ENCODE measurements at regions not wholly inside any gene's neighbourhood (a gene's known extent, or its start where the extent isn't known, plus 50 kb on each side); places are given as distances from the start of the nearest gene placed in this dataset.

DNA sequence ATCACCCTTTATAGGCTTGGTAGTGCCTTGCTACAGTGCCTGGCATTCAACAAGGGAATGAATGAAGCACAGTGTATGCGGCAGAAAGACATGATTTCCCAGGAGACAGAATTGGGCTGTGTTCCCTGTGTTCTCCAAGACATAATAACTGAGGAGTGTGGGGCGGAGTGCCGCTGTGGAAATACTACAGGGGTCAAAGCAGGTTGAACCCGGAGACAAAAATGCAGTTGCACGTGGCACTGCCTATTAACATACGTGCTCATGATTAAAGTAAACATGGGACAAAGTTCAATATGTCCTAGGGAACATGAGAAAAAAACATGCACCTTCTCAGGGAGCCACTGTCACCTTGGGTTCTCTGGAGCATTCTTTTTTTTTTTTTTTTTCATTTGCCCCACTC is 820.8 kb downstream of the RPA4 start:
- Histone ChIP-seq H3K9me3 (ENCODE audit: control insufficient read depth in 2 of 2, low read length in 2 of 2) (no peaks in the 10 kb centered on the region), H3K27me3 (ENCODE audit: control insufficient read depth in 2 of 2, insufficient read depth in 2 of 2, low read length in 2 of 2) (peaks cover 0 to 2% of the 10 kb centered on the region in 2 donors), H3K27ac (ENCODE audit: low read depth in 2 of 2, low read length in 2 of 2) (no peak overlapping the region), H3K9ac (ENCODE audit: low read depth in 1 of 2, low read length in 2 of 2) (no peak overlapping the region), H3K4me3 (ENCODE audit: low read length in 2 of 2) (no peak overlapping the region), H3K4me1 (ENCODE audit: control insufficient read depth in 2 of 2, insufficient read depth in 2 of 2, low read length in 2 of 2) (no peaks in the 10 kb centered on the region), H3K36me3 (ENCODE audit: control insufficient read depth in 2 of 2, insufficient read depth in 2 of 2, low read length in 2 of 2) (no peaks in the 10 kb centered on the region)

DNA sequence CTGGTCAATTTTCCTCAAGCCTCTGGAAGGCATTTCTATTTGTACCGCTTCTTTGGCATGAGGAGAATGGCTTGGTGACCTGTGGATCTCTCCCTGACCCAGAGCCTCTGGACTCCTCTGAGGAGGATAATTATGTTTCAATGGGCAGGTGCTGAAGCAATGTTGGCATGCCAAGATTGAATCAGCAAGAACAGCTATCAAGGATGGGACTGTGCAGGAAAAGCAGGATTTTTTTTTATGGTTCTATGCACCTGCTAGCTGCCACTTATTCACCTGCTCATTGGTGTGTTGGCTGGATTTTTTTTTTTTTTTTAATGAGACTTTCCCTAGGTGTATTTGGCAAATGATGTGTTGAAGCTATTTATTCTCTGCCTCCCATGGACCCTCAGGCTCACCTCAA is 821.2 kb downstream of the RPA4 start:
- no peak overlapping the region for H3K4me3 ChIP-seq (ENCODE audit: low read length in 2 of 2)
- peaks cover 0 to 2% of the 10 kb centered on the region in 2 donors for H3K27me3 ChIP-seq (ENCODE audit: control insufficient read depth in 2 of 2, insufficient read depth in 2 of 2, low read length in 2 of 2)
- no peaks in the 10 kb centered on the region for H3K4me1 ChIP-seq (ENCODE audit: control insufficient read depth in 2 of 2, insufficient read depth in 2 of 2, low read length in 2 of 2)
- H3K9me3 ChIP-seq (ENCODE audit: control insufficient read depth in 2 of 2, low read length in 2 of 2) = no peaks in the 10 kb centered on the region
- H3K9ac ChIP-seq (ENCODE audit: low read depth in 1 of 2, low read length in 2 of 2) = no peak overlapping the region
- H3K27ac ChIP-seq (ENCODE audit: low read depth in 2 of 2, low read length in 2 of 2) = no peak overlapping the region
- no peaks in the 10 kb centered on the region for H3K36me3 ChIP-seq (ENCODE audit: control insufficient read depth in 2 of 2, insufficient read depth in 2 of 2, low read length in 2 of 2)

DNA sequence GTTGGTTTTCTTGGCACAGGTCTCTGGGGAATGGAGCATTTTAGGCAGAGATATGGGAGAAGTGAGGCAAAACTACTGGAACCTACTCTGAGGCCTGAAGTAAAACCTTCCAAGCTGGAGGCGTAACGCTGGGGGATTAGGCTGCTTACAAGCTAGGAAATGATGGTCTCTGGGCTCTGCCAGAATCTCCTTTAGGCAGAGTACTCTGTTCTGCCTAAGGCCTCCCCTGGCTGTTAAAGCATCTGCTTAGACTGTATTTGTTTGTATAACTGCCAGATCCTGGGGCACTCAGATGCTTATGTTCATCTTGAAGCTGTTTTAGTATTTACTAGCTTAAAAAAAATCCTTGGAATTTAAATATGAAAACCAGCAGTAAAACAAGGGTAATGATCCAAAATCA is 822.2 kb downstream of the RPA4 start:
- Histone ChIP-seq H3K9ac (ENCODE audit: low read depth in 1 of 2, low read length in 2 of 2) (no peak overlapping the region), H3K9me3 (ENCODE audit: control insufficient read depth in 2 of 2, low read length in 2 of 2) (no peaks in the 10 kb centered on the region), H3K27me3 (ENCODE audit: control insufficient read depth in 2 of 2, insufficient read depth in 2 of 2, low read length in 2 of 2) (peaks cover 0 to 2% of the 10 kb centered on the region in 2 donors), H3K27ac (ENCODE audit: low read depth in 2 of 2, low read length in 2 of 2) (no peak overlapping the region), H3K4me3 (ENCODE audit: low read length in 2 of 2) (no peak overlapping the region), H3K4me1 (ENCODE audit: control insufficient read depth in 2 of 2, insufficient read depth in 2 of 2, low read length in 2 of 2) (no peaks in the 10 kb centered on the region), H3K36me3 (ENCODE audit: control insufficient read depth in 2 of 2, insufficient read depth in 2 of 2, low read length in 2 of 2) (no peaks in the 10 kb centered on the region)

DNA sequence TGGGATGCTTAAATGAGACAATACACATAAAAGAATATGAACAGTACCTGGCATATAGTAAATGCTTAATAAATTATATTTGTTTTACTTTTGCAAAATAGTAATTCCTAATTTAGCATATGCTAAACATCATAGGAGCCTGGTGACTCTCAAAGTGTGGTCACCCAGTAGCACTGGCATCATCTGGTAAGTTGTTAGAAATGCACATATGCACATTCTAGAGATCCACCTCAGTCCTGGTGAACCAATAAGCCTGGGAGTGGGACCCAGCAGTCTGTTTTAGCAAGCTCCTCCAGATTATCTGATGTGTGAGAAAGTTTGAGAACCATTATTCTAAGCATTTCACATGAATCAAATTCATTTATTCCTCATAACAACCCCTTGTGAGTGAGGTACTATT is 830.4 kb downstream of the RPA4 start:
- Histone ChIP-seq H3K27ac (ENCODE audit: low read depth in 2 of 2, low read length in 2 of 2) (no peak overlapping the region), H3K4me1 (ENCODE audit: control insufficient read depth in 2 of 2, insufficient read depth in 2 of 2, low read length in 2 of 2) (no peaks in the 10 kb centered on the region), H3K9ac (ENCODE audit: low read depth in 1 of 2, low read length in 2 of 2) (no peak overlapping the region), H3K9me3 (ENCODE audit: control insufficient read depth in 2 of 2, low read length in 2 of 2) (no peaks in the 10 kb centered on the region), H3K36me3 (ENCODE audit: control insufficient read depth in 2 of 2, insufficient read depth in 2 of 2, low read length in 2 of 2) (no peaks in the 10 kb centered on the region), H3K27me3 (ENCODE audit: control insufficient read depth in 2 of 2, insufficient read depth in 2 of 2, low read length in 2 of 2) (no peaks in the 10 kb centered on the region), H3K4me3 (ENCODE audit: low read length in 2 of 2) (no peak overlapping the region)

DNA sequence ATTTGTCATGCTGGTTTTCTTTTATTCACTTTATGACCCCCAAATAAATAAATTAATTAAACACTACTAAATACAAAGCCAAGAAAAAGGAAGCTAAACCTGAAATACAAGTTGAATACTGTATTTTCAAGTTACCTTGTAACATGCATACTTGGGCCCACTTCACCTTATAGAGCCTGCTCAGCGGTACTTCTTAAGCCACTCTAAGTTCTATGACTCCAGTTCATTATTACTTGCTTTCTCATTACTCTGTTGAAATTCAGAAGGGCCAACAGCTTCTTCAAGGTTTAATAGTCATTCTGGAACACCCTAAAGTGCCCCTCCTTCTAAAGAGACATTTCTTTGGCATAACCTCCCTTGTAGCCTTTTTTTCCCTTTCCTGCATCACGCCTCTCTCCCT is 844.5 kb downstream of the RPA4 start:
- Histone ChIP-seq H3K36me3 (ENCODE audit: control insufficient read depth in 2 of 2, insufficient read depth in 2 of 2, low read length in 2 of 2) (no peaks in the 10 kb centered on the region), H3K9me3 (ENCODE audit: control insufficient read depth in 2 of 2, low read length in 2 of 2) (no peaks in the 10 kb centered on the region), H3K9ac (ENCODE audit: low read depth in 1 of 2, low read length in 2 of 2) (no peak overlapping the region), H3K4me1 (ENCODE audit: control insufficient read depth in 2 of 2, insufficient read depth in 2 of 2, low read length in 2 of 2) (no peaks in the 10 kb centered on the region), H3K27ac (ENCODE audit: low read depth in 2 of 2, low read length in 2 of 2) (no peak overlapping the region), H3K4me3 (ENCODE audit: low read length in 2 of 2) (no peak overlapping the region), H3K27me3 (ENCODE audit: control insufficient read depth in 2 of 2, insufficient read depth in 2 of 2, low read length in 2 of 2) (no peaks in the 10 kb centered on the region)

DNA sequence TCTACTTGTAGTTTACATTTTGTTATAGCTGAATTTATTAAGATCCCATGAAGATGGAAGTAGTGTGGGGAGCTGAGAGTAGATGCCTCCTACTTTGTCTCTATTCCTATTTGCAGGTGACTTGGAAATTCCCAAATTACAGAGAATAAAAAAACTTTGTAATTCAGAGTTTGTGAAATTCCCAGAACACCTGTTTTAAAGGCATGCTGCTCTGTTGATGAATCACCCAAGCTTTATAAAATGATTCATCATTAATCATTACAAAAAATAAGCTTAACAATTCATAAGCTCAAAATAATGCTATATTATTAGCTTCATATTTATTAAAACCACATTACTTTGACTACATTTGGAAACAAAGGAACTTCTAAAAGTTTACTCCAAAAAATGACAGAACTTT is 856.3 kb downstream of the RPA4 start:
- Histone ChIP-seq H3K9me3 (ENCODE audit: control insufficient read depth in 2 of 2, low read length in 2 of 2) (no peaks in the 10 kb centered on the region), H3K9ac (ENCODE audit: low read depth in 1 of 2, low read length in 2 of 2) (no peak overlapping the region), H3K27ac (ENCODE audit: low read depth in 2 of 2, low read length in 2 of 2) (no peak overlapping the region), H3K27me3 (ENCODE audit: control insufficient read depth in 2 of 2, insufficient read depth in 2 of 2, low read length in 2 of 2) (no peaks in the 10 kb centered on the region), H3K4me1 (ENCODE audit: control insufficient read depth in 2 of 2, insufficient read depth in 2 of 2, low read length in 2 of 2) (no peaks in the 10 kb centered on the region), H3K4me3 (ENCODE audit: low read length in 2 of 2) (no peak overlapping the region), H3K36me3 (ENCODE audit: control insufficient read depth in 2 of 2, insufficient read depth in 2 of 2, low read length in 2 of 2) (no peaks in the 10 kb centered on the region)

DNA sequence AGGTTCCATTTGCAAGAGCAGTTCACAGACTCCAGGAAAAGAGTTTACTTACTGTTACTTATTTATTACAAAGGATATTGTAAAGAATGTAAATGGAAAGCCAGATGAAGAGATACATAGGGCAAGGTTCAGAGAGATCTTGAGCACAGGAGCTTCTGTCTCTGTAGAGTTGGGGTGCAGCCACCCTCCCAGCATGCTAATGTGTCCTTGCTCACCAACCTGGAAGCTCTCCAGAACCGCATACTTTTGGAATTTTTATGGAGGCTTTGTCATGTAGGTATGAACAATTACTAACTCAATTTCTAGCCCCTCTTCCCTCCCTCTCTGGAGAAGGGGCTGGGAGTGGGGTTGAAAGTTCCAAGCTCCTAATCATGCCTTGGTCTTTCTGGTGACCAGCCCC is 857.2 kb downstream of the RPA4 start:
- no peak overlapping the region for H3K4me3 ChIP-seq (ENCODE audit: low read length in 2 of 2)
- H3K36me3 ChIP-seq (ENCODE audit: control insufficient read depth in 2 of 2, insufficient read depth in 2 of 2, low read length in 2 of 2) = no peaks in the 10 kb centered on the region
- no peaks in the 10 kb centered on the region for H3K27me3 ChIP-seq (ENCODE audit: control insufficient read depth in 2 of 2, insufficient read depth in 2 of 2, low read length in 2 of 2)
- H3K4me1 ChIP-seq (ENCODE audit: control insufficient read depth in 2 of 2, insufficient read depth in 2 of 2, low read length in 2 of 2) = no peaks in the 10 kb centered on the region
- H3K27ac ChIP-seq (ENCODE audit: low read depth in 2 of 2, low read length in 2 of 2) = no peak overlapping the region
- H3K9me3 ChIP-seq (ENCODE audit: control insufficient read depth in 2 of 2, low read length in 2 of 2) = no peaks in the 10 kb centered on the region
- H3K9ac ChIP-seq (ENCODE audit: low read depth in 1 of 2, low read length in 2 of 2) = no peak overlapping the region

DNA sequence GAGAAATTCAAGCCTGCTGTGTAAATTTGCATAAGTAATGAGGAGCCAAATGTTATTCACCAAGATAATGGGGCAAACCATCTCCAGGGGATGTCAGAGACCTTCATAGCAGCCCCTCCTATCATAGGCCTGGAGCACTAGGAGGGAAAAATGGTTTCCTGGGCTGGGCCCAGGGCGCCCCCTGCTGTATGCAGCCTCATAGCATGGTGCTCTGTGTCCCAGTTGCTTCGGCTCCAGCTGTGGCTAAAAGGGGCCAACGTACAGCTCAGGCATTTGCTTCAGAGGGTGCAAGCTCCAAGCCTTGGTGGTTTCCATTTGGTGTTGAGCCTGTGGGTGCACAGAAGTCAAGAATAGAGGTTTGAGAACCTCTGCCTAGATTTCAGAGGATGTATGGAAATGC is 859.3 kb downstream of the RPA4 start:
- Histone ChIP-seq H3K4me1 (ENCODE audit: control insufficient read depth in 2 of 2, insufficient read depth in 2 of 2, low read length in 2 of 2) (no peaks in the 10 kb centered on the region), H3K9ac (ENCODE audit: low read depth in 1 of 2, low read length in 2 of 2) (no peak overlapping the region), H3K27ac (ENCODE audit: low read depth in 2 of 2, low read length in 2 of 2) (no peak overlapping the region), H3K27me3 (ENCODE audit: control insufficient read depth in 2 of 2, insufficient read depth in 2 of 2, low read length in 2 of 2) (no peaks in the 10 kb centered on the region), H3K9me3 (ENCODE audit: control insufficient read depth in 2 of 2, low read length in 2 of 2) (no peaks in the 10 kb centered on the region), H3K36me3 (ENCODE audit: control insufficient read depth in 2 of 2, insufficient read depth in 2 of 2, low read length in 2 of 2) (no peaks in the 10 kb centered on the region), H3K4me3 (ENCODE audit: low read length in 2 of 2) (no peak overlapping the region)

DNA sequence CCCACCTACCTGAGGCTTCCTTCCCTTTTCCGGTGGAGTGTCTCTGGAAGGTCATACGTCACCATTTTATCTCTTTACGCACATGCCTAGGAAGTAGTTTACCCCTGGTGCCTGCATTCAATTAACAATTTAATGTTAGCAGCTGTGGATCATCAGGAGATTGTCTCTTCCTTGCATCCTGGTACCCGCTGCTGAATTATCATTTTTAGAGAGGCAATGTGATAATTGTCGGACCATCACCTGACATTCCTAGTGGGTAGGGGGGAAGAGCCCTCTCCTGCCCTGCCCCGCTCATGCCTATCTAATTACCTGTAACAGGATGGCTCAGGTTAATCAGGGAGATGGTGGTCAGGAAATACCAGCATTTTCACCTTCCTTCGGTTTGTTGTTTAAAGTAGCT is 863.6 kb downstream of the RPA4 start:
- H3K36me3 ChIP-seq (ENCODE audit: control insufficient read depth in 2 of 2, insufficient read depth in 2 of 2, low read length in 2 of 2) = no peaks in the 10 kb centered on the region
- no peaks in the 10 kb centered on the region for H3K4me1 ChIP-seq (ENCODE audit: control insufficient read depth in 2 of 2, insufficient read depth in 2 of 2, low read length in 2 of 2)
- no peaks in the 10 kb centered on the region for H3K27me3 ChIP-seq (ENCODE audit: control insufficient read depth in 2 of 2, insufficient read depth in 2 of 2, low read length in 2 of 2)
- peaks cover 0 to 2% of the 10 kb centered on the region in 2 donors for H3K9me3 ChIP-seq (ENCODE audit: control insufficient read depth in 2 of 2, low read length in 2 of 2)
- no peak overlapping the region for H3K27ac ChIP-seq (ENCODE audit: low read depth in 2 of 2, low read length in 2 of 2)
- H3K4me3 ChIP-seq (ENCODE audit: low read length in 2 of 2) = no peak overlapping the region
- H3K9ac ChIP-seq (ENCODE audit: low read depth in 1 of 2, low read length in 2 of 2) = no peak overlapping the region

DNA sequence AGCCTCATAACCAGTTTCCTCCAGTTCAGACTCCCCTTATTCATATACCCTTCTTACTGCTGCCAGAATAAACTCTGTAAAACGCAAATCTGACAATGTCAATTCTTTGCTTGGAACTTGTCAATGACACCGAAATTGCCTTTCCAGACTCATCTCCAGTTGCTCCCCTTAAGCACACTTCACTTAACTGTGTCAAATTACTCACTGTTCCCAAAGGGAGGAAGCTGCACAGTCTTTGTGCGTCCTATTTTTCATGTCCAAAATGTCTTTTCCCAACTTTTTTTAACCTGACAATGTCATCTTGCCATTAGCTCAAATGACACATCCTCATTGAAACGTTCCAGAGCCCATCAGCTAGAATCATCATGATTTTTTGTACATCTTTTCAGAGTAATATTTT is 867.3 kb downstream of the RPA4 start:
- H3K9me3 ChIP-seq (ENCODE audit: control insufficient read depth in 2 of 2, low read length in 2 of 2) = peaks cover 0 to 2% of the 10 kb centered on the region in 2 donors
- H3K9ac ChIP-seq (ENCODE audit: low read depth in 1 of 2, low read length in 2 of 2) = no peak overlapping the region
- no peaks in the 10 kb centered on the region for H3K4me1 ChIP-seq (ENCODE audit: control insufficient read depth in 2 of 2, insufficient read depth in 2 of 2, low read length in 2 of 2)
- no peak overlapping the region for H3K4me3 ChIP-seq (ENCODE audit: low read length in 2 of 2)
- H3K27me3 ChIP-seq (ENCODE audit: control insufficient read depth in 2 of 2, insufficient read depth in 2 of 2, low read length in 2 of 2) = no peaks in the 10 kb centered on the region
- H3K27ac ChIP-seq (ENCODE audit: low read depth in 2 of 2, low read length in 2 of 2) = no peak overlapping the region
- no peaks in the 10 kb centered on the region for H3K36me3 ChIP-seq (ENCODE audit: control insufficient read depth in 2 of 2, insufficient read depth in 2 of 2, low read length in 2 of 2)

DNA sequence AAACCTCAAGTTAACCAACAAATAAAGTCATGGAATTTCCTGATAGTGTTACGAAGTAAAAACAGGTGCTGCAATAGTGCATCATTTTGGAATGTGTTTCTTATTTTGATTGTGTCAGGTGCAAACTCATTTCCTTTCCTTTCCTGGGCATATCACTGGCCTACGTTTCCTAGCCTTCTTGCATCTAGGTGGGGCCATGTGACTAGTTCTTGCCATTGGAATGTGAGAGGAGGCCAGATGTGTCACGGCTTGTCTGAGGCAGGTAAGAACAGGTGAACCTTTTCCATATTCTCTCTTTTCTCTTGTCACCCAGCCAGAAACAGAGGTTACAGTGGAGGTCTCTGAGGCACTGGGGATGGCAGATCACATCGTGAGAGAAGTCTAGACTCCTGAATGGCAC is 868.0 kb downstream of the RPA4 start:
- H3K27ac ChIP-seq (ENCODE audit: low read depth in 2 of 2, low read length in 2 of 2) = no peak overlapping the region
- no peak overlapping the region for H3K9ac ChIP-seq (ENCODE audit: low read depth in 1 of 2, low read length in 2 of 2)
- no peaks in the 10 kb centered on the region for H3K4me1 ChIP-seq (ENCODE audit: control insufficient read depth in 2 of 2, insufficient read depth in 2 of 2, low read length in 2 of 2)
- peaks cover 0 to 2% of the 10 kb centered on the region in 2 donors for H3K9me3 ChIP-seq (ENCODE audit: control insufficient read depth in 2 of 2, low read length in 2 of 2)
- H3K36me3 ChIP-seq (ENCODE audit: control insufficient read depth in 2 of 2, insufficient read depth in 2 of 2, low read length in 2 of 2) = no peaks in the 10 kb centered on the region
- no peaks in the 10 kb centered on the region for H3K27me3 ChIP-seq (ENCODE audit: control insufficient read depth in 2 of 2, insufficient read depth in 2 of 2, low read length in 2 of 2)
- no peak overlapping the region for H3K4me3 ChIP-seq (ENCODE audit: low read length in 2 of 2)

Measured in mucosa of rectum (tissue), 2 donors.